SH-SY5Y (cell line): ENCODE measurements at regions not wholly inside any gene's neighbourhood (a gene's known extent, or its start where the extent isn't known, plus 50 kb on each side); places are given as distances from the start of the nearest gene placed in this dataset.

Source experiments
- GATA2 ChIP-seq: IDR thresholded peaks from 2 replicates; pipeline ENCODE4 v1.6.1; 2011; ENCODE audit warnings: mild to moderate bottlenecking, low read depth, low read length
- GATA3 ChIP-seq: IDR thresholded peaks from 2 replicates; pipeline ENCODE4 v1.6.1; 2011; ENCODE audit warnings: low read depth, mild to moderate bottlenecking, low read length, moderate library complexity

DNA sequence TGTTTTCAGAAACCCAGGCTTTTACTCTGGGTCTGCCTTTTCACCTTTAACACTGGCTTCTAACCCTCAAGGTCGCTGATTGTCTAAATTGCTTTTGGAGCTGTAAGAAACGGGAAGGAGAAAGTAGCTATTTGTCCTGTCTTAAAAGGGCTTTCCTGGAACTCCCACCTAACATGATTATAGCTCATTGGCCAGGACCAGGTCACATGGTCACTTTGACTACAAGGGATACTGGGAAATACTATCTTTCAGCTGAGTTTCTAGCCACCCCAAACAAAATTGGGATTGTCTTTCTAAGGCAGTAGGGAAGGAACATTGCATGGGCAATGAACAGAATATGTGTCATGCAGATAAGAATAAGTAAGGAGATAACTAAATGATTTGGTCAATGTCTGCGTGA is 106.7 kb upstream of the ARHGAP24 start:
- TF ChIP-seq GATA2 (no peak), GATA3 (no peak)
